HUES64 (cell line): ENCODE measurements at regions not wholly inside any gene's neighbourhood (a gene's known extent, or its start where the extent isn't known, plus 50 kb on each side); places are given as distances from the start of the nearest gene placed in this dataset.
"Not testable (repeated sequence)": the region's sequence is repeated elsewhere in the genome, so short reads cannot be mapped to it uniquely, and the experiment has no call there.

ENCODE experiments used
- H3K27ac ChIP-seq: 2 replicates; pipeline ENCODE4 v1.7.0; 2013; ENCODE audit warnings: low read depth, low read length, inconsistent platforms
- H3K27me3 ChIP-seq: 2 replicates; pipeline ENCODE4 v1.6.1; 2013; ENCODE audit warnings: mild to moderate bottlenecking, low read length; ENCODE audit not compliant: insufficient read depth
- H3K36me3 ChIP-seq: 2 replicates; pipeline ENCODE4 v1.6.1; 2013; ENCODE audit warnings: mild to moderate bottlenecking, low read length; ENCODE audit not compliant: insufficient read depth
- H3K4me1 ChIP-seq: 2 replicates; pipeline ENCODE4 v1.6.1; 2013; ENCODE audit warnings: mild to moderate bottlenecking, low read length, moderate library complexity; ENCODE audit not compliant: insufficient read depth
- H3K4me3 ChIP-seq: 2 replicates; pipeline ENCODE4 v1.5.1; 2013; ENCODE audit warnings: mild to moderate bottlenecking, low read length, moderate library complexity
- H3K9ac ChIP-seq: 2 replicates; pipeline ENCODE4 v1.6.1; 2013; ENCODE audit warnings: mild to moderate bottlenecking, low read depth, low read length
- H3K9me3 ChIP-seq: 2 replicates; pipeline ENCODE4 v1.6.1; 2013; ENCODE audit warnings: low read depth, low read length; ENCODE audit not compliant: insufficient read depth
- WGBS: fragments of 150-250, 120-280 bp; methylation state at CpG from one replicate; pipeline ENCODE4 v1.1.7; 2013; ENCODE audit warnings: missing lambda C conversion rate; 5-methylcytosine and 5-hydroxymethylcytosine counted together

DNA sequence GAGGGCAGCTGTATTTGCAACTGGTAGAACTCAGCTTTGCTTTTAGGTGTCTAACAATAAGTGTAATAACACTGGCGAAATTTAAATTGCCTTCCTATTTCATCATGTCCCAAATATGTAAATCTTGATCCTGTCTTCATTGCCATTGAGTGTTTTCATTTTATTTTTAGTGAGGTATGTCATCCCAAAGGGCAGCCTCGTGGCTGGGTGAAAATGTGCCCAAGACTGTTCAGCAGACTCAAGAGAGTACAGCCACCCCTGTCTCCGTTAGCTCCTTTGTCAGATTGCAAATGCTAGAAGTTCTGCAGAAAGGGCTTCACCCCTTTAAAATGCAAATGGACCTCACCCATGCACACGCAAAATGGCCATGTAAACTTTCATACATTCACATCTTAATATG, 278.8 kb downstream of the RND3 start:
- no peak overlapping the region for H3K4me3 ChIP-seq
- H3K27ac ChIP-seq = no peak overlapping the region
- 93% methylated on average over 3 of the region's 4 CpGs for WGBS
- H3K9me3 ChIP-seq = no peaks in the 10 kb centered on the region
- H3K9ac ChIP-seq = no peak overlapping the region
- peaks cover 5% of the 10 kb centered on the region; the same call in 1 of the 2 replicates for H3K4me1 ChIP-seq
- no peaks in the 10 kb centered on the region for H3K27me3 ChIP-seq
- H3K36me3 ChIP-seq = no peaks in the 10 kb centered on the region

DNA sequence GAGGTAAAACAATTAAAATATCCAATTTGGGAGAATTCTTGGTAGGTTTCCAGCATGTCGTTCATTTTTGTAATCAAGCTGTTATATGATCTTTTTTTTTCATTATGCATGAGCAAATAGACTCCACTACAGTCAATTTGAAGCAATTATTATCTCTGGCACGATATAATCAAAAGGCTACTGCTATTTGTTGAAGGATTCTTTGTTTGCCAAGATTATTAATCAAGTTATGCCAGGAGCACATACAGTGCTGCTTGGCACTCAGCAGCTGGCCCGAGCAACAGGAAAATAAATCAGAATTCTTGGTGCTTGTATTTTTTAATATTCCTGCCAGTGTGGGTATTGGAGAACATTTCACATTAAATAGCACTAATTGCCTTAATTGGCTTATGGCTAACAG, 279.5 kb downstream of the RND3 start:
- 90% methylated on average over 3 of the region's 3 CpGs for WGBS
- peaks cover 5% of the 10 kb centered on the region; the same call in 1 of the 2 replicates for H3K4me1 ChIP-seq

DNA sequence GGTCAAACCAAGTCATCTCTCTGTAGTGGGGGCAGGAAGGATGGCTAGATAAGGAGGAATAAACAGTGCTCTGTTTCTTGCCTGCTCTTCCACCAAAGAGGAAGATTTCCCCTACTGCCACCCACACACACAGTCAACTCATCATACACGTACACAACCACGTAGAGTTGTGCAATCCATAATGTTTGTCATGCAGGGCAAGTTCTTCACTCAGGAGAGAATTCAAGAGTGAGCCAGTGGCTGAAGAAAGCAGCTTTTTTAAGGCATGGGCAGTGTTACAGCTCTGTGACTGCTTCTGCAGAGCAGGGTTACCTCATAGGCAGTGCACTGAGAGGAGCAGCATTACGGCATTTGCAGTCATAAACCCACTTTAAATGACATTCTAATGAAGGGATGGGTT, 283.0 kb downstream of the RND3 start:
- H3K27ac ChIP-seq = no peak overlapping the region
- peaks cover 5% of the 10 kb centered on the region; the same call in 1 of the 2 replicates for H3K4me1 ChIP-seq
- no peak overlapping the region for H3K9ac ChIP-seq
- WGBS = 98% methylated on average over 3 of the region's 3 CpGs
- H3K27me3 ChIP-seq = no peaks in the 10 kb centered on the region
- no peaks in the 10 kb centered on the region for H3K36me3 ChIP-seq
- no peak overlapping the region for H3K4me3 ChIP-seq
- no peaks in the 10 kb centered on the region for H3K9me3 ChIP-seq

More for the DNA sequence above, 279.5 kb downstream of the RND3 start:
- Histone ChIP-seq H3K9me3 (no peaks in the 10 kb centered on the region), H3K27me3 (no peaks in the 10 kb centered on the region), H3K9ac (no peak overlapping the region), H3K36me3 (no peaks in the 10 kb centered on the region), H3K27ac (no peak overlapping the region), H3K4me3 (no peak overlapping the region)

DNA sequence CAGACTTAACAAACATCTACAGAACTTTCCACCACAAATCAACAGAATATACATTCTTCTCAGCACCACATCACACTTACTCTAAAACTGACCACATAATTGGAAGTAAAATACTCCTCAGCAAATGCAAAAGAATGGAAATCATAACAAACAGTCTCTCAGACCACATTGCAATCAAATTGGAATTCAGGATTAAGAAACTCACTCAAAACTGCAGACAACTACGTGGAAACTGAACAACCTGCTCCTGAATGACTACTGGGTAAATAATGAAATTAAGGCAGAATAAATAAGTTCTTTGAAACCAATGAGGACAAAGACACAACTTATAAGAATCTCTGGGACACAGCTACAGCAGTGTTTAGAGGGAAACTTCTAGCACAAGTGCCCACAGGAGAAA, 292.7 kb downstream of the RND3 start:
- not testable (repeated sequence) for H3K27ac ChIP-seq, H3K9ac ChIP-seq, H3K36me3 ChIP-seq, H3K4me1 ChIP-seq, H3K27me3 ChIP-seq, H3K4me3 ChIP-seq, H3K9me3 ChIP-seq
- WGBS = 100% methylated on average over 1 of the region's 1 CpG

DNA sequence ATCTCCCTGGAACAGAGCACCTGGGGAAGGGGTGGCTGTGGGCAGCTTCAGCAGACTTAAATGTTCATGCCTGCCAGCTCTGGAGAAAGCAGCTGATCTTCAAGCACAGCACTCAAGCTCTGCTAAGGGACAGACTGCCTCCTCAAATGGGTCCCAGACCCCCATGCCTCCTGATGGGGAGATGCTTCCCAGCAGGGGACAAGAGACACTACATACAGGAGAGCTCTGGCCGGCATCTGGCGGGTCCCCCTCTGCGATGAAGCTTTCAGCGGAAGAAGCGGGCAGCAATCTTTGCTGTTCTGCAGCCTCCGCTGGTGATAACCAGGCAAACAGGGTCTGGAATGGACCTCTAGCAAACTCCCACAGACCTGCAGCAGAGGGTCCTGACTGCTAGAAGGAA, 294.8 kb downstream of the RND3 start:
- Histone ChIP-seq H3K27ac (no peak overlapping the region), H3K9me3 (no peaks in the 10 kb centered on the region), H3K36me3 (no peaks in the 10 kb centered on the region), H3K9ac (no peak overlapping the region), H3K4me1 (no peaks in the 10 kb centered on the region; the same call in 1 of the 2 replicates), H3K4me3 (no peak overlapping the region), H3K27me3 (no peaks in the 10 kb centered on the region)
- WGBS = 94% methylated on average over 6 of the region's 6 CpGs

DNA sequence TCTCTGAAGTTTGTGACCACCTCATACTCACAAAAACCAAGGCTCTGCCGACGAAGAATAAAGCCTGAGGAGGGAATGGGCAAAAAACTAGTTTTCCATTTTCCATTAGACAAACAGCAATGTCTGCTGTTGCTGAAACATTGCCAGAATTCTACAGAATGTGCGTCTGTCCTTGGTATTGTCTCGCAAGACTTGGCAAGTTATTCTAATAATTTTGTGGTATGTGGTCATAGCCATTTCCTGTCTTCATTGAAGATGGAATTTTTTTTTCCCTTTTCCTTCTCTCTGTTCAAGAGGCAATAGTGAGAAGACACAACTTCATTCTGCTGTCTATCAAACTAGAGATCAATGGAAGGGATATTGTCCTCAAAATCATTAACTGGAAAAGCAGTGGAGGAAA, 296.1 kb downstream of the RND3 start:
- 82% methylated on average over 4 of the region's 4 CpGs for WGBS
- Histone ChIP-seq H3K9ac (no peak overlapping the region), H3K4me1 (no peaks in the 10 kb centered on the region; the same call in 1 of the 2 replicates), H3K27ac (no peak overlapping the region), H3K9me3 (no peaks in the 10 kb centered on the region), H3K36me3 (no peaks in the 10 kb centered on the region), H3K27me3 (no peaks in the 10 kb centered on the region), H3K4me3 (no peak overlapping the region)

DNA sequence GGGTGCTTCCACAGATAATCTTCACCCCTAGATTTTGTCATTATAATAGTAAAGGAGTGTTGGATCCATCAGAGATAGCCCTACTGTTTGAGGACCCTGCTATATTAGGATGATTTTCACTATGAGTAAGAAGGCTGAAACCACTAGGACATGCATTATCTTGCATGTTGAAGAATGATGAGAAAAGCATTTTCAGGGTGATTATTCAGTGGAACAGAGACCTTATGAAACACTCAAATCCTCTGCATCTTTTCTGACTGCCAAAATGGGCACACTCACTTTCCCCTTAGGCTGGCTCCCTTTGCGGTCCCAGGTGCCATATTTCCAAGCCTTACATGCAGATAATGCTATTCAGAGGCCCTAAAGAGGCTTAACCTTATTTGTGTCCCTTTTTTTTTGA, 296.9 kb downstream of the RND3 start:
- 98% methylated on average over 1 of the region's 1 CpG for WGBS
- no peaks in the 10 kb centered on the region; the same call in 1 of the 2 replicates for H3K4me1 ChIP-seq
- H3K9ac ChIP-seq = no peak overlapping the region
- H3K27ac ChIP-seq = no peak overlapping the region
- no peaks in the 10 kb centered on the region for H3K36me3 ChIP-seq
- H3K27me3 ChIP-seq = no peaks in the 10 kb centered on the region
- H3K4me3 ChIP-seq = no peak overlapping the region
- H3K9me3 ChIP-seq = no peaks in the 10 kb centered on the region

DNA sequence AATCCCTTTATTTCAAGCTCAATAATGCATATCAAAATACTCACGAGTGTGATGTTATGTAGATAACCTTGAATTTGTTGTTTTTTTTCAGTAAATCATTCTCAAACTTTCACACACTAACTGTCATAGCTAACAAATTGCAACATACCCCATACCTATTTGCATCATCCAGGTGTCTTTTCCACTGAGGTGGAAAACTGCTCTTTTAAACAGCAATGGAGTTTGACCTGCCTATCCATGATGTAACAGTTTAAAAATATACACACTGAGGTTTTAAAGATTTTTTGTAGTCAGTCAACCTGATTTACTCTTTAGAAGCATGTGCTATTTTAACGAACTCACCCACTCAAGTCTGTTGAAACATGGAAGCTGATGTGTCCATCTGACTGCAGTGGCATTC, 298.7 kb downstream of the RND3 start:
- Histone ChIP-seq H3K9ac (no peak overlapping the region), H3K36me3 (no peaks in the 10 kb centered on the region), H3K27me3 (no peaks in the 10 kb centered on the region), H3K27ac (no peak overlapping the region), H3K4me1 (peaks cover 7% of the 10 kb centered on the region; the same call in 1 of the 2 replicates), H3K4me3 (no peak overlapping the region), H3K9me3 (no peaks in the 10 kb centered on the region)
- 100% methylated on average over 1 of the region's 2 CpGs for WGBS

DNA sequence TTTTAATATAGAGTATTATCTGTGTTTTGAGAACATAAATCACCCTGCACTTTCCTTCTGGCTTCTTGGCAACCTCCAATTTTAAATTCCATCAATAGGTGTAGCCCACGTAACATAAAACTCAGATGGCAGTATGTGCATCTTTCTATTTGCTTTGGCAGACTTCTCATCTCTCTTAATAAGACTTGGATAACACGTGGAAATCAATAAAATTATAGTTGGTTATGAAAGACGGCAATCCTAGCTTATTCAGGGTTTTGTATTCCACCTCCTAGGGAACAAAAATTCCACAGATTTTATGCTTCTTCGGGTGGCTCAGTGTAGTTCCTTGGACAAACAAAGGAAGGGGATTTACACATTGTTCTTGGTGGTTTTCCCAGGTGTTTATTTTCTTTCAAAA, 299.3 kb downstream of the RND3 start:
- no peak overlapping the region for H3K27ac ChIP-seq
- H3K4me1 ChIP-seq = peaks cover 7% of the 10 kb centered on the region; the same call in 1 of the 2 replicates
- H3K9ac ChIP-seq = no peak overlapping the region
- H3K27me3 ChIP-seq = no peaks in the 10 kb centered on the region
- H3K9me3 ChIP-seq = no peaks in the 10 kb centered on the region
- H3K36me3 ChIP-seq = no peaks in the 10 kb centered on the region
- WGBS = 83% methylated on average over 4 of the region's 4 CpGs
- no peak overlapping the region for H3K4me3 ChIP-seq

DNA sequence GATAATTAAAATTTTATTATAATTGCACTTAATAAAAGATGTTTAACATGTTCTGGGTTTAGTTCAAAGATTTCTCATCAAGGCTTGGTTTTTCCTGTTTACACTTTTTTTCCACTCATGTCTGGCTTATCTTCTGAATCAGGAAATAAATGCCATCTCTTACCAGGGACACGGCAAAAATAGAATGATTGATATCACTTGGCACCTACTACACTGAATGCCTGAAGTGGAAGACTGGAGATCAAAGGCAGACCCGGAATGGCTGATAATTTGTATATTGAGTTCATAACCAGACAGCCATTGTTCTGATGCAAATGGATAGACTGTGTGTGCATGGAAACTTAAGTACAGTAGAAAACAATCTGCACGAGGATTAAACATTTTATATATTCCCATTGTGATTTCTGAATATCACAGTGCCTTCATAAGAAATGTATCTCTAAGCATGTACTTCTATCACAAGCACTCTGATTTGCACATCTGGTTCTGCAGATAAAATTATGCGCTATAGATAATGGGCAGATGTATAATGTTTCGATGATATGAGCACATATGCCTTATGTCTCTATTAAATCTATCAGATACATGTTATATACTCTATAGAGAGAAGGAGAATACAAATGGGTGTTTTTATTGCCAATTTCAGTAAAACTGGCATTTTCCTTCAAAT, 304.8 kb downstream of the RND3 start:
- Histone ChIP-seq H3K36me3 (no peaks in the 10 kb centered on the region), H3K27me3 (no peaks in the 10 kb centered on the region), H3K4me1 (0 out of 2 replicates have a peak, but pooled peaks cover 7% of the 10 kb centered on the region), H3K4me3 (no peak overlapping the region), H3K9me3 (no peaks in the 10 kb centered on the region), H3K9ac (no peak overlapping the region), H3K27ac (no peak overlapping the region)
- 87% methylated on average over 3 of the region's 5 CpGs for WGBS

DNA sequence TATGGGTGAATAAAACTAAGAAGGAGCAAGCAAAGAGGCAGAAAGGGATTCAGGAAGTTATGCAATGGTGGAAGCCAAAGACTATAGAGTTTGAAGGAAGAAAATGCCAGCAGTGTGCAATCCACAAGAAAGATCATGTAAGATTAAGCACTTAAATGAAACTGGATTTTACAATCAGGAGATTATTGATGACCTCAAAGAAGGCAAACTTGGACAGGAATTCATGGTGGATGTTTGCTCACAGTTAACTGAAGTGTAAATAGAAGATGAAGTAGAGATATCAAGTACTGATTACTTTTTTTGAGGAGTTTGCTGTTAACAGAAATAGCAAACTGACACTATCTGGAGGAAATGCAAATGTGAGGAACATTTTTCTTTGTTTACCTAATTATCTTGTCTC, 308.9 kb downstream of the RND3 start:
- Histone ChIP-seq H3K4me1 (no peaks in the 10 kb centered on the region), H3K36me3 (no peaks in the 10 kb centered on the region), H3K9me3 (no peaks in the 10 kb centered on the region), H3K9ac (no peak overlapping the region), H3K27me3 (no peaks in the 10 kb centered on the region), H3K27ac (no peak overlapping the region), H3K4me3 (no peak overlapping the region)

DNA sequence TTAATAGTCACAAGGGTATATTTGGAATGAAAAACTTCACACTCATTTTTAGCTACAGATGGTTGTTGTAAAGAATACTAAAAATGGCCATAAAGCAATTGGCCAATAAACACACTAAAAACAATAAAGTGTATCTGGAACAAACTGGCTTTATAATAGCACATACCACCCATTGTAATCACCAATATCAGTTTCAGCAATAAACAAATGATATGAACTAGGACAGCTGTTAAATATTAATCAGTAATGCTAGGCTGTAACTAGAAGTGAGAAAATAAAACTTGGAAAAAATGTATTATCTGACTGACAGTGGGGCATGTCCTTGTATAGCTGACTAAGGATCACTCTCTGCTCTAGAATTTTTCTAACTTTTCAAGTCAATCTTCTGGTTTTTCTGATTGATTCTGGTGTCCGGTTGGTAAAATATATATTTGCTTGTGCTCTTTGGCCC, 312.5 kb downstream of the RND3 start:
- Histone ChIP-seq H3K4me1 (no peaks in the 10 kb centered on the region), H3K9ac (no peak overlapping the region), H3K9me3 (no peaks in the 10 kb centered on the region), H3K36me3 (no peaks in the 10 kb centered on the region), H3K27me3 (no peaks in the 10 kb centered on the region), H3K27ac (no peak overlapping the region), H3K4me3 (no peak overlapping the region)
- no CpG with 5 or more reads among the region's 1 CpG for WGBS
